H1 (cell line): ENCODE measurements at regions not wholly inside any gene's neighbourhood (a gene's known extent, or its start where the extent isn't known, plus 50 kb on each side); places are given as distances from the start of the nearest gene placed in this dataset.

Experiments
- GABPA ChIP-seq: IDR thresholded peaks from 2 replicates; pipeline ENCODE4 v1.6.1; 2011; ENCODE audit warnings: mild to moderate bottlenecking, low read length, moderate library complexity, borderline replicate concordance; ENCODE audit not compliant: insufficient read depth
- HDAC6 ChIP-seq: IDR thresholded peaks from one replicate; pipeline ENCODE4 v1.7.1; 2012; ENCODE audit warnings: low read depth, mild to moderate bottlenecking, inconsistent platforms, low read length, moderate library complexity

DNA sequence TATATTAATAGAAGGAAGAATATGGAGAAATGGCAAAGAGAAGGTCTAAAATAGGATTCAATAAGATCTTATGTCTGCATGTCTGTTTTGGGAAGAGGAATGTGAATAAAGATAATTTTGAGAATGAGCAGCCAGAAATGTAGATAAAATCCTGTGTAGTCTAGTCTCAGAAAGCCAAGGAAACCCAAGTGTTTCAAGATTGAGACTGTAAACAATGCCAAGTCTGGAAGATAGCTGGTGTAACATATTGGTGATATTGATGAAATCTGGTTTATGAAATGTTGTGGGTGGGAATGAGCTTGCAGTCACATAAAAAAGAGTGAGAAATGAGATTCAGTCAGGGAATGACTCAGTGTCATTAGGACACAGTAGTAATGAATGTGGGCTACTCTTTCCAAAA, 1180.3 kb upstream of the PCDH20 start:
- TF ChIP-seq HDAC6 (no peak), GABPA (no peak)
